HFF-Myc (cell line): ENCODE measurements at regions not wholly inside any gene's neighbourhood (a gene's known extent, or its start where the extent isn't known, plus 50 kb on each side); places are given as distances from the start of the nearest gene placed in this dataset.

ENCODE experiments used
- DNase-seq: peaks from one replicate; pipeline ENCODE4 v3.0.0-alpha.2; 2011; ENCODE audit warnings: low read depth; ENCODE audit errors: extremely low read depth
- H3K4me3 ChIP-seq: replicated peaks from 2 replicates; pipeline ENCODE4 v1.5.1; 2011; ENCODE audit warnings: low read depth, mild to moderate bottlenecking, control low read depth, low read length
- TF ChIP-seq, protein P1 (sequence below): IDR thresholded peaks from 2 replicates; pipeline ENCODE4 v1.5.1; 2012; ENCODE audit warnings: mild to moderate bottlenecking, low read depth, low read length, control low read depth; ENCODE audit errors: missing control alignments

DNA sequence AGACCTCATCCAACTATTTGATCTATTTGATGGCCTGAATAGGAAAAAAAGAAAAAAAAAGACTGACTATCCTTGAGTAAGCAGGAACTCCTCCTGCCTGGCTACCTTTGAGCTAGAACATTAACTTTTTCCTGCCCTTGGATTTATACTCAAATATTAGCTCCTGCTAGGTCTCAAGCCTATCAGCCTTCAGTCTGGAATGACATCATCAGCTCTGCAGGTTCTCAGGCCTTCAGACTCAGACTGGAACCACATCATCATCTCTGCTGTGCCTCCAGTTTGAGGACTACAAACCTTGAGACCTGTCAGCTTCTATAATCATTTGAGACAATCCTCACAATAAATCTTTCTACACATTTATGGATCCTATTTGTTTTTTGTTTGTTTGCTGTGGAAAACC is 754.0 kb upstream of the SLIT2 start:
- no peak overlapping the region for H3K4me3 ChIP-seq
- TF ChIP-seq, protein P1, sequence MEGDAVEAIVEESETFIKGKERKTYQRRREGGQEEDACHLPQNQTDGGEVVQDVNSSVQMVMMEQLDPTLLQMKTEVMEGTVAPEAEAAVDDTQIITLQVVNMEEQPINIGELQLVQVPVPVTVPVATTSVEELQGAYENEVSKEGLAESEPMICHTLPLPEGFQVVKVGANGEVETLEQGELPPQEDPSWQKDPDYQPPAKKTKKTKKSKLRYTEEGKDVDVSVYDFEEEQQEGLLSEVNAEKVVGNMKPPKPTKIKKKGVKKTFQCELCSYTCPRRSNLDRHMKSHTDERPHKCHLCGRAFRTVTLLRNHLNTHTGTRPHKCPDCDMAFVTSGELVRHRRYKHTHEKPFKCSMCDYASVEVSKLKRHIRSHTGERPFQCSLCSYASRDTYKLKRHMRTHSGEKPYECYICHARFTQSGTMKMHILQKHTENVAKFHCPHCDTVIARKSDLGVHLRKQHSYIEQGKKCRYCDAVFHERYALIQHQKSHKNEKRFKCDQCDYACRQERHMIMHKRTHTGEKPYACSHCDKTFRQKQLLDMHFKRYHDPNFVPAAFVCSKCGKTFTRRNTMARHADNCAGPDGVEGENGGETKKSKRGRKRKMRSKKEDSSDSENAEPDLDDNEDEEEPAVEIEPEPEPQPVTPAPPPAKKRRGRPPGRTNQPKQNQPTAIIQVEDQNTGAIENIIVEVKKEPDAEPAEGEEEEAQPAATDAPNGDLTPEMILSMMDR: no peak
- no peak for DNase-seq

DNA sequence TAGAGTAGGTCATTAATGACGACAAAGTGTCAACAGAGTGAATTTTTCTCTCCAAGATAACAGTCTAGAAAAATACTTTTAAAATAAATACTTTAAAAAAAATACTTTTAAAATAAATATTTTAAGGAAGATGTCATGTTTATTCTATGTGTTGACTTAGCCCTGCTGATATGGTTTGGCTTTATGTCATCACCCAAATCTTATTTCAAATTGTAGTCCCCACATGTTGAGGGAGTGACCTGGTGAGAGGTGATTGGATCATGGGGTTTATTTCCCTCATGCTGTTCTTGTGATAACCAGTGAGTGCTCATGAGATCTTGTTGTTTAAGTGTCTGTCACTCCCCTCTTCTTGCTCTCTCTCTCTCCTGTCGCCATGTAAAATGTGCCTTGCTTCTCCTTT is 754.9 kb upstream of the SLIT2 start:
- no peak for DNase-seq
- TF ChIP-seq, protein P1: no peak
- H3K4me3 ChIP-seq: no peak overlapping the region

DNA sequence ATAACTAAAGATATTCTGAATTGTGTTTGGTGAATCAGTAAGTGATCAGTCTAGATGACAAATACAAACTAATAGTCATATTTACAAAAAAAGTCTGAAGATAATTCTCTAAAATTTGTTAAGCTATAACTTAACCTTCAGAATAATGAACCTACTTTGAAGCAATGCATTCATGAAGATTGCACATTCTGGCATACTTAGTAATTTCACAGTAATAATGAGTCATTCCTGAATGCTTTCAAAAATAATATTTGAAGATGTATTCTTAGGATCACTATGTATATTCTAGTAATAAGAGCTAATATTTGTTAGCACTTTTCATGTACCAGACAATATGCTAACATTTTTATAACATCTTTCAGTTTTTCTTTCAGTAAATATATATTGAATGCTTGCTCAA is 756.7 kb upstream of the SLIT2 start:
- H3K4me3 ChIP-seq: no peak overlapping the region
- TF ChIP-seq, protein P1: no peak
- DNase-seq: no peak

DNA sequence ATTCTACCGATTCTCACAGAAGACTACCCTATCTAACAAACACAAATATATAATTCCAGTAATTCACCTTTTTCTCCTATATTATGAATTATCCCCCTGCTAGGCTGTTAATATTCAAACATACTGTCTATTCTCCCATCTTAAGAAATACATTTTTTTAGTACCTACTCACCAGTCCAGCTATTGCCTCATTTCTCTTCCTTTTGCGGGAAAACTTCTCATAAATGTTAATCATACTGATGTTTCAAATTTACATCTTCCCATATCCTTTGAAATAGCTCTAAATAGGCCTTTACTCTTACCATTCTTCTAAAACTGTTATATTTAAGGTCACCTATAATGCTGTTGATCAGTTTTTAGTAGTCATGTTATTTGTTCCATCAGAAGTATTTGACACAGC is 759.1 kb upstream of the SLIT2 start:
- H3K4me3 ChIP-seq: no peak overlapping the region
- TF ChIP-seq, protein P1: no peak
- no peak for DNase-seq

DNA sequence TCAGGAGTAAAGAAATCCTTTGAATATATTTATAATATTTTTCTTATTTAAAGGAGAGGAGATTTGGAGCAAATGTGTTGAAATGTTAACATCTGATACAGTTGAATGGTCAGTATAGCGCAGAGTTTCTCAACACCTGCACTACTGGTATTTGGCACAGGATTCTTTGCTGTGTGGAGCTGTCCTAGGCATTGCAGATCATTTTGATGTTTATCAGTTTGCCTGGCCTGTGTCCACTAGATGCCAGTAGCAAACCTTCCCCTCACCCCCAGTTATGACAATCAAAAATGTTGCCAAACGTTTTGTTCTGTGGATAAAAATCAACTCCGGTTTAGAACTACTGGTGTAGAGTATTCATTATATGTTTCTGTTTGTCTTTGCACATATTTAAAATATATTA is 765.3 kb upstream of the SLIT2 start:
- H3K4me3 ChIP-seq: no peak overlapping the region
- TF ChIP-seq, protein P1: no peak
- DNase-seq: no peak

DNA sequence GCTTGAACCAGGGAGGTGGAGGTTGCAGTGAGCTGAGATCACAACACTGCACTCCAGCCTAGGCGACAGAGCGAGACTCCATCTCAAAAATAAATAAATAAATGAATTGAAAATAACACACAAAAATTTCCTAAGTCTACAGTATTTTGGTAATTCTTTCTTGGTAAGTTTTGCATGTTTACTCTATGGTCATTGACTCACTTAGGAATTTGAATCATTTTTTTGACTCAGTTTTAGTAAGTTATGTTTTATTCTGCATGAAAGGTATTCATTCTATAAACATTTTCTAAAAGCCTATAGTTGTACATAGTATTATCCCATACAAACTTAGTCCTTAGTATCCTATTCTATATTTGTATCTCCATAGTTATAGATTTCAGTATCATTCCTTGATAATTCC is 772.9 kb upstream of the SLIT2 start:
- TF ChIP-seq, protein P1: no peak
- H3K4me3 ChIP-seq: no peak overlapping the region
- no peak for DNase-seq

DNA sequence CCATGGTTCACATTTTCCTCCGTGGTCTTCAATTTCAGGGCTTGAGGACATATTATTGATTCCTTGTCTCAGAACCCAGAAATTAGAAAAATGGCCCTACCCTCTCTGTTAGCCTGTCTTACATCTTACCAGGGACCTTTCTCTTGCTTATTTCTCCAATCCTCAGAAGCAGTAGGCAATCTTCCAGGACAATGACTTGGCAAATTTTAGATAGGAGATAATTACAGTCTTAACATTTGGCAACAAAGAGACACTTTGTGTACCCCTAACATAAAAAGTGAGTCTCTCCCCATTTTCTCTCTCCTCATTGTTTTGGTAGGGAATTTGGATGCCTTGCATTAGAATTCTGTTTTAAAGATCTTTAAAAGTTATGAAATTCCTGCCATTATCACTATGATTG is 778.1 kb upstream of the SLIT2 start:
- no peak for DNase-seq
- H3K4me3 ChIP-seq: no peak overlapping the region
- TF ChIP-seq, protein P1: no peak
